Ishikawa (cell line): ENCODE measurements at regions not wholly inside any gene's neighbourhood (a gene's known extent, or its start where the extent isn't known, plus 50 kb on each side); places are given as distances from the start of the nearest gene placed in this dataset.

ENCODE experiments used
- CEBPB ChIP-seq: IDR thresholded peaks from 2 replicates; pipeline ENCODE4 v1.6.1; 2012
- CREB1 ChIP-seq: IDR thresholded peaks from 2 replicates; pipeline ENCODE4 v1.6.1; 2012; ENCODE audit warnings: low read depth
- EGR1 ChIP-seq: IDR thresholded peaks from 2 replicates; pipeline ENCODE4 v1.6.1; 2012
- EP300 ChIP-seq: IDR thresholded peaks from 2 replicates; pipeline ENCODE4 v1.6.1; 2012; ENCODE audit warnings: borderline replicate concordance
- FOXM1 ChIP-seq: IDR thresholded peaks from 2 replicates; pipeline ENCODE4 v1.6.1; 2012; ENCODE audit warnings: low read depth, borderline replicate concordance
- NFIC ChIP-seq: IDR thresholded peaks from 2 replicates; pipeline ENCODE4 v1.6.1; 2012
- RAD21 ChIP-seq: IDR thresholded peaks from 2 replicates; pipeline ENCODE4 v1.6.1; 2012; ENCODE audit warnings: low read depth
- REST ChIP-seq: IDR thresholded peaks from 2 replicates; pipeline ENCODE4 v1.6.1; 2012; ENCODE audit warnings: low read depth, mild to moderate bottlenecking
- TAF1 ChIP-seq: IDR thresholded peaks from 2 replicates; pipeline ENCODE4 v1.6.1; 2012; ENCODE audit warnings: low read depth, mild to moderate bottlenecking
- TCF12 ChIP-seq: IDR thresholded peaks from 2 replicates; pipeline ENCODE4 v1.6.1; 2012; ENCODE audit warnings: low read depth
- TEAD4 ChIP-seq: IDR thresholded peaks from 2 replicates; pipeline ENCODE4 v1.6.1; 2012
- USF1 ChIP-seq: IDR thresholded peaks from 2 replicates; pipeline ENCODE4 v1.6.1; 2012
- YY1 ChIP-seq: IDR thresholded peaks from 2 replicates; pipeline ENCODE4 v1.6.1; 2012; ENCODE audit warnings: low read depth
- ZBTB7A ChIP-seq: IDR thresholded peaks from 2 replicates; pipeline ENCODE4 v1.6.1; 2012; ENCODE audit warnings: low read depth
- TF ChIP-seq, protein P1 (sequence below): IDR thresholded peaks from 2 replicates; pipeline ENCODE4 v1.6.1; 2012

- TF ChIP-seq TAF1 (no peak), CEBPB (no peak), YY1 (no peak)
These were observed 222.4 kb downstream of the SPRY2 start for GRCh38 chr13:80118506-80118905.

DNA sequence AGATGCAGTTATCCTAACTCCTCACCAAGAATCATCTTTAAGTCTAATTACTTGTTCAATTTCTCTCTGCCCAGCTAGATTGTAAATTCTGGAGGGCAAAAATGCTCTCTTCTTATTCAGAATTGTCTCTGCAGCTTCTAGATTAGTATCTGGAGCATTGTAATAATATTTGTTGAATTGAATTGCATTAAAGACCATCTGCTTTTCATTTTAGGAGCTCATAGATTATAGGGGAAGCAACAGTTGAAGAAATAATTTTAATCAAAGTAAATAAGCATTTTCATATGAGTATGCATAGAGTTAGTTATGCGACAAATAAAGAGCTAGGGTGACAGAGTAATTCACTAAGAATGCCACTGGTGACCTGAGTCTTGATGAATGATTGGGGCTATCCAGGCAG, 222.8 kb downstream of the SPRY2 start:
- no peak for TF ChIP-seq RAD21
- no peak for TF ChIP-seq TAF1
- TF ChIP-seq TCF12, result no peak

DNA sequence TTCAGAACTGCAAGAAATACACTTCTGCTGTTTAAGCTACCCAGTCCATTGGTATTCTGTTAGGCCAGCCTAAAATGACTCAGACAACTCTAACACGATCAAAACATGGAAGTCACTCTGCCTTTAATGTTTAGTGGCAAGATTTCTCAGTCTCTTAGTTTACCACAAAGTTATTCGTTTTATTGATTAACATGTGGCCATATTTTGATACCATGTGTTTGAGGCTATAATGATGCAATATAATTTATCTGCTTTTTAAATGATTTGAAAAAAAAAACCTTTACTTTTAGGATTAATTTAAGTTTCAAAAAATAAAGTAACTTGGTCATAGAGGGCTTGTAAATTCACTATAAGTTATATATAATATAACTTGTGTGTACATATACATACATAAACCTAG, 223.4 kb downstream of the SPRY2 start:
- TF ChIP-seq EGR1 (no peak), TAF1 (no peak), CEBPB (no peak), RAD21 (no peak), REST (no peak), TEAD4 (no peak), YY1 (no peak), USF1 (no peak), FOXM1 (no peak), NFIC (no peak), CREB1 (no peak), ZBTB7A (no peak), EP300 (no peak), TCF12 (no peak)
- TF ChIP-seq, protein P1, sequence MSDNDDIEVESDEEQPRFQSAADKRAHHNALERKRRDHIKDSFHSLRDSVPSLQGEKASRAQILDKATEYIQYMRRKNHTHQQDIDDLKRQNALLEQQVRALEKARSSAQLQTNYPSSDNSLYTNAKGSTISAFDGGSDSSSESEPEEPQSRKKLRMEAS, result no peak

DNA sequence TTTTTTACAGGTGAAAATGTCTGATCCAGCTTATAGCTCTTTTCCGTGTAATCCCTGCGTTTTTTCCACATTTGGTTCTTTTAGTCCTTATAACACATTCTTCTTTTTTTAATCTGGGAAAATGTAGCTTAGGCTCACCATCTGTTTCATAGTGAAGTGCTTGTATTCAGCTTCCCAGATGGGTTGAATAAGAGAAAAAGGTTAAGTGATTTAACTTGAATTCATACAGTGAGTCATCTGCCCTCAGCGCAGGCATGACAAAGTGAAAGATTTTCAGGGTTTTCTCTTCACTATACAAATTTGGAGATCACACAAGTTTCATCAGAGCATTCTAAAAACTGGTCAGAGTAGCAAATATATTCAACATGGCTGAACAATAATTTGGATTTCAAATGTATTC, 224.8 kb downstream of the SPRY2 start:
- TF ChIP-seq RAD21 (no peak), YY1 (no peak), EGR1 (no peak), FOXM1 (no peak)
- TF ChIP-seq, protein P1, result no peak

DNA sequence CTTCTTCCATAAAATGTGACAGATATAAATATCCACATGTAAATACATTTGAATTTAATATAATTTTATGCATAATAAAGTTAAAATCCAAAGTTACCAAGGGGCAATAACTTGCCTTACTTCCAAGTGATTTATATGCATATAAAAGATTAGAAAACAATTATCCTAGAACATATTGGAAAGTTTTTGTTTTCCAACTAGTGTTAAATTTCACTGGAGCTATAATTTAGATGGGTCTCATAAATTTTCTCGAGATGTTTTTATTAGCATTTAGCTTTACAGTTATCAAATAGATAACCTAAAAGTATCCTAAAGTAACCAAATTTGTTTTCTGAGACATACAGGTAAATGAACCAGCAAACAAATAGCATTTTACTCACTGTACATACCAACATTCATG, 225.3 kb downstream of the SPRY2 start:
- TF ChIP-seq YY1 (no peak), USF1 (no peak), FOXM1 (no peak), REST (no peak), TEAD4 (no peak), TAF1 (no peak), EP300 (no peak), CEBPB (no peak), ZBTB7A (no peak), RAD21 (no peak), TCF12 (no peak), CREB1 (no peak), NFIC (no peak), EGR1 (no peak)
- TF ChIP-seq, protein P1, result no peak

DNA sequence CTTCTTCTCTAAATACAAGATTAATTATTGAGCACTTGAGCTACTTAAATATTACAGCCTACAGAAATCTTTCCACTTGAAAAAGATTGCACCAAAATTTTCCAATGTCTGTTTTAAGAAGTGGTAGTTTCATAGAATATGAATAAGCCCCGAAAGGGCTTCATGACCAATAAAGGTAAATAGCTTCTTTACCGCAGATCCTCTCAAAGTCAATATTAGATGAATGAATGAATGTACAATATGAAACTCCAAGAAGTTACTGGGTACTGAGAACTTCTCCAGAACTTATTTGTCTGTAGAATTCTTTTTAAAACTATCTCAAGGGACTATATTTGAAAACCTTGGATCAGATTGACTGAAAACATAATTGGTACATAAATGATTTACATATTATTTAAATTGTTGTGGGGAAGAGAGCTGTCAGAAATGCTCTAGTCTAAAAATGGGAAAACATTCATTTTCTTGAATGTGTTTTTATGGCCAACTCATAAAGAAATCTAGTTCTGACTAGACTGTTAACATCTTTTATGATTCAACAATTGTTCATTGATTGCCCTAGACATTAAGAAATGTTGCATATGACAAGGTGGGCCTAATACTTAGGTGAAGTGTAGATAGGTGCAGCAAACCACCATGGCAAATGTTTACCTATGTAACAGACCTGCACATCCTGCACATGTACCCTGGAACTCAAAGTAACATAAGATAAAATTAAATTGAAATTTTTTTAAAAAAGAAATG, 227.0 kb downstream of the SPRY2 start:
- TF ChIP-seq CREB1 (no peak), EGR1 (no peak), RAD21 (no peak), FOXM1 (no peak), YY1 (no peak), TAF1 (no peak), USF1 (no peak), CEBPB (no peak), NFIC (no peak), TCF12 (no peak), REST (no peak), EP300 (no peak), TEAD4 (no peak)
- TF ChIP-seq, protein P1, result no peak
